SJCRH30 (cell line): ENCODE measurements at regions not wholly inside any gene's neighbourhood (a gene's known extent, or its start where the extent isn't known, plus 50 kb on each side); places are given as distances from the start of the nearest gene placed in this dataset.
A peak's percentile ranks its signal among the peaks of the same experiment; 100 is the strongest.
"Not testable (repeated sequence)": the region's sequence is repeated elsewhere in the genome, so short reads cannot be mapped to it uniquely, and the experiment has no call there.

Experiments used
- DNase-seq, 2 experiments: peaks; one replicate each; pipeline ENCODE4 v3.0.0-alpha.2; 2015 to 2020
- H3K27ac ChIP-seq: fragments of 250-450 bp; sonication (Bioruptor Pico); 2 replicates; pipeline ENCODE4 v1.5.1; 2020; ENCODE audit warnings: mild to moderate bottlenecking, moderate library complexity
- H3K27me3 ChIP-seq: fragments of 250-450 bp; sonication (Bioruptor Pico); 2 replicates; pipeline ENCODE4 v1.5.1; 2020; ENCODE audit warnings: mild to moderate bottlenecking, moderate library complexity
- H3K36me3 ChIP-seq: fragments of 250-450 bp; sonication (Bioruptor Pico); 2 replicates; pipeline ENCODE4 v1.5.1; 2020; ENCODE audit warnings: mild to moderate bottlenecking, moderate library complexity
- H3K4me1 ChIP-seq: fragments of 250-450 bp; sonication (Bioruptor Pico); 2 replicates; pipeline ENCODE4 v1.5.1; 2020; ENCODE audit warnings: mild to moderate bottlenecking, moderate library complexity
- H3K4me3 ChIP-seq: fragments of 250-450 bp; sonication (Bioruptor Pico); 2 replicates; pipeline ENCODE4 v1.5.1; 2020; ENCODE audit warnings: mild to moderate bottlenecking, moderate library complexity
- H3K9me3 ChIP-seq: fragments of 250-450 bp; sonication (Bioruptor Pico); replicated peaks from 2 replicates; pipeline ENCODE4 v1.5.1; 2020; ENCODE audit warnings: mild to moderate bottlenecking, moderate library complexity

DNA sequence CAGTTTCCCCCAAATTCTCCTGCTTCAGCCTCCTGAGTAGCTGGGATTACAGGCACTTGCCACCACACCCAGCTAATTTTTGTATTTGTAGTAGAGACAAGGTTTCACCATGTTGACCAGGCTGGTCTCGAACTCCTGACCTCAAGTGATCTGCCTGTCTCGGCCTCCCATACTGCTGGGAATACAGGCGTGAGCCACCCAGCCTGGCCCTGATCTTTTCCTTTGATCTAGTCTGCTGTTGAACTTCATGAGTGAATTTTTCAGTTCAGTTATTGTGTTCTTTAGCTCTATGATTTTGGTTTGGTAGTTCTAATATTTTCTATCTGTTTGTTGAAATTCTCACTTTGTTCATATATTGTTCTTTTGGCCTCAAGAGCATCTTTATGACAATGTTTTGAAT lies 83.4 kb upstream of the RAP2C start:
- not testable (repeated sequence) for H3K27me3 ChIP-seq, H3K36me3 ChIP-seq, H3K27ac ChIP-seq, H3K4me1 ChIP-seq, H3K9me3 ChIP-seq, DNase-seq, H3K4me3 ChIP-seq

DNA sequence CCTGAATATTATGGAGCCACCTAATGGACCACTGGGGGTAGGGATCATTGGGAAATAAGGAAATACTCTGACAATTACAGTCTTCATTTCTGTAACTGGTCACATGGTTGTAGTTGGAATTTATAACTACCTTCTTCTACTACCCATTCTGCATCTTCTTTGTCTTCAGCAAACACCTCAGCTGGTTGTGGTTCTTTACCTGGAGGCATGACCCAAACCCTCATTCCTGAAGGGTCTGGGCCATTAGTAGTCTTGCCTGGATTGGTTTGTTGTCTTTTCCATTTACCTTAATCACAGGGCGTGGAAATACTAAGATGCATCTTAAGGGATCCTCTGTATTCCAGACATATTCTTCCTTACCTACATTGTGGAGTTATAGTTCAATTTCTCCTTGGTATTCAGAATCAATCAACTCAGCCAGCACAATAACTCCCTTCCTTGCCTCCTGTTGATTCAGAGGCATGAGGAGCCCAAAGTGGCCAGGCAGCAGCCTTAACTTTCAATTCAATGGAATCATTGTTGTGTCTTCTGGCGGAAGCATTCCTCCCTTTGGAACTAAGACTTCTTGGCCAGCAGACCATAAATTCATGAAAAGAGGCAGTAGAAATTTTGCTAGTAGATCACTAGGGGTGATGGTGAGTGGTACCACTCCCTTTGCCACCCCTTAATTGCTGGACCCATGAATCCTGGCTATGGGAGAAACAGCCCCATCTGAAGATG lies 75.7 kb upstream of the RAP2C start:
- Histone ChIP-seq H3K9me3 (no peaks in the 10 kb centered on the region), H3K27me3 (no peaks in the 10 kb centered on the region), H3K27ac (no peak overlapping the region), H3K4me3 (no peak overlapping the region), H3K4me1 (no peaks in the 10 kb centered on the region), H3K36me3 (no peaks in the 10 kb centered on the region)
- no peak for DNase-seq

DNA sequence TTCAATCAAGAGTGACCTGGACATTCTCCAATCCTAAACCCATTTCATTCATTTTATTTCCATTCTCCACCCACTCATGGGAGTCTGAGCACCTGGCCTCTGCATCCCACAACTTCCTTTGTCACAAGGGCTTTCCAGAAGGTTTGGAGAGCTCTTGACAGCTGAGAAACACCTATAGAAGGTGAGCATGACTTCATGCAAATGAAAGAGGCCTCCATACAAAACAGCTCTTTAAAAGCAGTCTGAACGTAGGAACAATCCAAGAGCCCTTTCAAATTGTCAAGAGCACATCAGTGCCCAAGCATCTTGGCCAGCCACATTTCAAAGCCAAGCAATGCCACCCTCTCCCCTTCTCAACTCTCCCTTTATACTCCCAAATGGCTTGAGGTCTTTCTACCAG lies 74.9 kb upstream of the RAP2C start:
- Histone ChIP-seq H3K36me3 (no peaks in the 10 kb centered on the region), H3K9me3 (no peaks in the 10 kb centered on the region), H3K27ac (no peak overlapping the region), H3K4me1 (no peaks in the 10 kb centered on the region), H3K4me3 (no peak overlapping the region), H3K27me3 (no peaks in the 10 kb centered on the region)
- no peak for DNase-seq

DNA sequence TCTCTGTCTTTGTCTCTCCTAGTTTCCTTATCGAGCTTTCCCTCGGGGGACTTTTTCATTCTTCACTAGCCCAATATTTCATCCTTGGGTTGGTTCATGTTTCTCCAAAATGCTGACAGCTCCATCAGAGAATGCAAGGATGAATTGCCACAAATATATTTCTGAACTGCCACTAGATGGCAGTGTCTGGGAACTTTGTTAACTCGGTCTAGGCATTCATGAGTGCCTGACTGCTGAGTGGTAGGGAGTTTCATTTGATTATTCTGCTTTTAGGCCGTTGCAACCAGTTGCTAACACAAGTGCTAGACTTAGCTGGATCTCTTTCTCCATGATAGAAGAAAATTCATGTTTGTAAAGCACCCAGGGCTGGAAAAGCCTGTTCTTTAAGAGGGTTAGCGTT lies 73.5 kb upstream of the RAP2C start:
- Histone ChIP-seq H3K9me3 (no peaks in the 10 kb centered on the region), H3K36me3 (no peaks in the 10 kb centered on the region), H3K4me1 (no peaks in the 10 kb centered on the region), H3K4me3 (no peak overlapping the region), H3K27me3 (no peaks in the 10 kb centered on the region), H3K27ac (no peak overlapping the region)
- peak; percentile 32 to 72 for DNase-seq

DNA sequence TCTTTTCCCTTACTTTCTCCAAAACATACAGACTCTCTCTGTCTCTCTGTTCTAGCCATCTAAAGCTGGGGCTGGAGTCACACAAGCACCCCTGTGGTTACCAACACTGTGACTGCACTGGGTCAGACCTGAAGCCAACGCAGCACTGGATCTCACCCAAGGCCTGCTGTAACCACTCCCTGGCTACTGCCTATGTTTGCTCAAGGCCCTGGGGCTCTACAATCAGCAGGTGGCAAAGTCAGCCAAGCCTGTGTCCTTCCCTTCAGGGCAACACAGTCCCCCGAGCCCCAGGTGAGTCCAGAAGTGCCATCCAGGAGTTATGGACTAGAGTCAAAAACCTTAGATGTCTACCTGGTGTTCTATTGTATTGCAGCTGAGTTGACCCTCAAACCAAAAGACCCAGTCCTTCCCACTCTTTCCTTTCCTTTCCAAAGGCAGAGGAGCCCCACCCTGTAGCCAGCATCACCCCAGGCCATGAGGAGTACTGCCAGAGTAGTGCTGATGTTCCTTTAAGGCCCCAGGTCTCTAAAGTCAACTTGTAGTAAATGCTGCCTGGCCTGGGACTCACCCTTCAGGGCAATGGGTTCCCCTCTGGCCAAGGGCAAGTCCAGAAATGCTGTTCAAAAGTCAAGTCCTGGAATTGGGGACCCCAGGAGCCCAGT lies 58.8 kb upstream of the RAP2C start:
- Histone ChIP-seq H3K4me1 (no peaks in the 10 kb centered on the region), H3K27me3 (no peaks in the 10 kb centered on the region), H3K36me3 (no peaks in the 10 kb centered on the region), H3K27ac (no peak overlapping the region), H3K9me3 (no peaks in the 10 kb centered on the region), H3K4me3 (no peak overlapping the region)
- no peak for DNase-seq

DNA sequence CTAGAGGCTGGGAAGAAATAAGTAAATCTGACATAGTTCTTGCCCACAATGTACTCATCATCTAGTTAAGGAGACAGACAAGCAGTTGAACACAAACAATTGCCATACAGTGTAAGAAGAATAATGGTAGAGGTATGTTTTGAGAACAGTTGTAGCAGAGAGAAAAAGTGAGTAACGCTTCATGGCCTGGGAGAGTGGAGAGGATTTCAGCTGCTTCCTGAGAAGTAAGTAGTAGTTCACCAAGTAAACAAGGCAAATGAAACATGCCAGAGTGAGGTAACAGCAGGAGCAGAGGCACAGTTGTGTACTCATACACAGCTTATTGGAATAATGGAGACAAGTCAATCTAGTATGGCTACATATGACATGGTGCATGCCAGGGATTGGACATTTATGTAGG lies 53.6 kb upstream of the RAP2C start:
- no peak for DNase-seq
- Histone ChIP-seq H3K9me3 (no peaks in the 10 kb centered on the region), H3K36me3 (no peaks in the 10 kb centered on the region), H3K27me3 (no peaks in the 10 kb centered on the region), H3K4me1 (no peaks in the 10 kb centered on the region), H3K4me3 (no peak overlapping the region), H3K27ac (no peak overlapping the region)

DNA sequence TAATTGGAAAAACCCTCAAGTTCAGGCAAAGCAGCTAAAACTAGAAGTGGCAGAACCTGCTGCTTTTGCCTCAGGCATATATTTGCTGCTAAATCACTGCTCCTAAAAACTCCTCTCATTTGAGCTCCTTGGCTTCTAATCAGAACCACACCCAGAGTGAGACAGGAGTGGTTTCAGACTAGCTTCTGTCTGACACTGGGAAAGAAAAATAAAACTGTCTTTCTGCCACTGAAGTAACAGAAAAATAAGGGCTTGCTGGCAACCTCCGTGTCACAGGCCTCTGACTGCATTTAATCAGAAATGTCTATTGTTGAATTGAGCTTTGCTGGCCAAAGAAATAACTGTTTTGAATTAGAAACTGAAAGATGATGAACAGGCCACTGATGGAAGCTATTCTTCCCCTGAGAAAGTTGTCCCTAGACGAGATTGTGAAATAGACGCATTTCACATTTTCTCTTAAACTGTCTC lies 52.1 kb upstream of the RAP2C start:
- Histone ChIP-seq H3K4me1 (peaks cover 4% of the 10 kb centered on the region; the same call in 1 of the 2 replicates), H3K27me3 (no peaks in the 10 kb centered on the region), H3K27ac (no peak overlapping the region), H3K9me3 (no peaks in the 10 kb centered on the region), H3K36me3 (no peaks in the 10 kb centered on the region), H3K4me3 (no peak overlapping the region)
- DNase-seq: no peak

DNA sequence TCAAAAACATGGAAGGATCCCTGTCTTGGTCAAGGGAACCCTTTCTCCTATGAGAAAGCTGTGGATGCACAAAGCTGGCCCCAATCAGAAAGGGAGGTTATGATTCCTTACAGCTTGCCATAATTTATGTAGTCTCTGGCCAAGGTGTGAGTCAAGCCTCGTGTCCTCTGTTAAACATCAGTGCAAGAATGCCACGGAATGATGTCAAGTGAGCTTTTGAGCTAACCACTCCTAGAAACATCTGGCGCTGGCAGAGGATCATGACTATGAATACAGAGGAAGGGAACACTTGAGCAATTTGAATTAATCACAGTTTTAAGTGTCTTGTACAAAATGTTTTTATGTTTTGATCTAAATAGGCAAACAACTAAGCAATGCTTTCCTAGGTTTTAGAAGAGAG lies 51.5 kb upstream of the RAP2C start:
- H3K27ac ChIP-seq: no peak overlapping the region
- no peaks in the 10 kb centered on the region for H3K9me3 ChIP-seq
- H3K4me3 ChIP-seq: no peak overlapping the region
- H3K4me1 ChIP-seq: peaks cover 4% of the 10 kb centered on the region; the same call in 1 of the 2 replicates
- DNase-seq: no peak
- H3K27me3 ChIP-seq: no peaks in the 10 kb centered on the region
- H3K36me3 ChIP-seq: no peaks in the 10 kb centered on the region

DNA sequence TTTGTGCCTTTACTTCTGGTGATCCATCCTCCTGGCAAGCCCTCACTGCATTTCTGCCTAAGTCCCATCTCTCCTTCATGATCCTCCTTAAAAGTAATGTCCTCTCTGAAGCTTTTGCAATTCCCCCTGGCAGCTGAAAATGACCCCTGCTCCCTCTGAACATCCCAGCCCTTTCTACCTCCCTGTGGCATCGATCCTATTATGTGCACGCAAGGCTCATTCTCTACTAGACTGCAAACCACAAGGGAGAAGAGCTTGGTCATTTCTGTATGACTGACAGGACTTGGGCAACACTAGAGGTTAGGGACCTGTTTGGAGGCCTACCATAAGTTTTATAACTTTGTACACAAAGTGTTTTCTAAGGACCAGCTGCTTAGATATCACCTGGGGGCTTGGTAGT lies 50.8 kb upstream of the RAP2C start:
- peaks cover 4% of the 10 kb centered on the region; the same call in 1 of the 2 replicates for H3K4me1 ChIP-seq
- no peaks in the 10 kb centered on the region for H3K27me3 ChIP-seq
- H3K9me3 ChIP-seq: no peaks in the 10 kb centered on the region
- no peaks in the 10 kb centered on the region for H3K36me3 ChIP-seq
- no peak overlapping the region for H3K27ac ChIP-seq
- H3K4me3 ChIP-seq: no peak overlapping the region
- DNase-seq: no peak
